ENCODE measurements at regions not wholly inside any gene's neighbourhood (a gene's known extent, or its start where the extent isn't known, plus 50 kb on each side); places are given as distances from the start of the nearest gene placed in this dataset.

DNA sequence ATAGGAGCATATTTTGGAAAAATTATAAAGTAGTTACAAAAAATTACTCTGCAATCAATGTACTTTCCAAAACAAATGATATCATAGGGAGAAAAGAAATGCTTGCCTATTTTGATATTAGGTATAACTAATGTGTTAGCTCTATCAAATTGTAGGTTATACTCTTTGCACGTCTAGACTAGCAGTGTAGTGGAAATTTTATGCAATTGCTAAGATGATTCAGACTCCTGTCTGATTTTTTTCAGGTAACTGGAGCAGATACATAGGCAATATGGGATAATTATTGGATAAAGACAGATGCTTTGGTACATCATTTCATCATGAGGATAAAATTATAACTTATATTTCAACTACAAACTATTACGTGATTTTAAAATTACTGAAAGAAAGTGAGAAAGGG, 918.3 kb downstream of the EPHA4 start:
- Histone ChIP-seq H3K4me2 (ENCODE audit: low read depth, low read length) (no peak overlapping the region), H3K9ac (ENCODE audit: insufficient read depth, low read depth, low read length) (no peak overlapping the region), H3K9me3 (ENCODE audit: low read length) (no peaks in the 10 kb centered on the region), H3K36me3 (replicated peaks in 1 of 2; ENCODE audit: control insufficient read depth in 1 of 2, insufficient read depth in 2 of 2, low read length in 2 of 2) (no peaks in the 10 kb centered on the region), H4K20me1 (ENCODE audit: insufficient read depth, low read length) (no peaks in the 10 kb centered on the region), H3K79me2 (ENCODE audit: insufficient read depth, low read length) (no peaks in the 10 kb centered on the region), H3K27ac (ENCODE audit: extremely low read length, insufficient read depth, low read length) (no peak overlapping the region), H3K27me3 (ENCODE audit: control insufficient read depth in 1 of 2, insufficient read depth in 2 of 2, low read length in 2 of 2) (no peaks in the 10 kb centered on the region), H2AFZ (ENCODE audit: low read length) (no peak overlapping the region), H3K4me3 (replicated peaks in 1 of 3; ENCODE audit: insufficient read depth in 1 of 3, low read depth in 2 of 3, low read length in 3 of 3) (no peak overlapping the region), H3K4me1 (ENCODE audit: insufficient read depth, low read length) (no peaks in the 10 kb centered on the region)
- POLR2A ChIA-PET = no interaction called here
- CTCF ChIA-PET (ENCODE audit: low intra/inter-chr PET ratio, low total read pairs) = no interaction called here
- no peak for DNase-seq (ENCODE audit: low spot score)
- BruUV-seq (replicated peaks) = no TSS peak
- 2% methylated on average over 2 of the region's 2 CpGs for WGBS (ENCODE audit: low lambda C conversion rate)
- in situ Hi-C loops (cut with HindIII; ENCODE audit: extremely low pct_ligation_motif_present, low pct_unique_long_range_greater_than_20kb) = no loop called here
- FAIRE-seq = no peak
- intact Hi-C loops (cut with micrococcal nuclease; ENCODE audit: unreplicated experiment) = no loop called here
- TF ChIP-seq SSRP1 (CRISPR knock-in tag; IDR thresholded peaks at IDR 0.05) (no peak), SOX6 (IDR thresholded peaks at IDR 0.05) (no peak), SOX6 (CRISPR knock-in tag; IDR thresholded peaks at IDR 0.05) (no peak), RAD51 (IDR thresholded peaks at IDR 0.05; ENCODE audit: borderline replicate concordance) (no peak), ZFP90 (CRISPR knock-in tag; IDR thresholded peaks at IDR 0.05; ENCODE audit: borderline replicate concordance) (no peak), ZBTB7A (CRISPR knock-in tag; IDR thresholded peaks at IDR 0.05) (no peak), SNRNP70 (IDR thresholded peaks at IDR 0.05; ENCODE audit: low read depth, low read length) (no peak), KDM5B (CRISPR knock-in tag; IDR thresholded peaks at IDR 0.05; ENCODE audit: borderline replicate concordance) (no peak), ZBTB37 (CRISPR knock-in tag; IDR thresholded peaks at IDR 0.05) (no peak), IKZF1 (IDR thresholded peaks at IDR 0.05) (no peak), MYPOP (CRISPR knock-in tag; IDR thresholded peaks at IDR 0.05) (no peak), TCF7 (IDR thresholded peaks at IDR 0.05; ENCODE audit: low read depth) (no peak), ZEB1 (IDR thresholded peaks at IDR 0.05; ENCODE audit: insufficient replicate concordance, low read depth) (no peak), TAF1 (CRISPR knock-in tag; IDR thresholded peaks at IDR 0.05) (no peak), ZNF615 (CRISPR knock-in tag; IDR thresholded peaks at IDR 0.05; ENCODE audit: borderline replicate concordance) (no peak), HNRNPL (IDR thresholded peaks at IDR 0.05; ENCODE audit: low read depth, low read length) (no peak)
- TF ChIP-seq, protein P1, sequence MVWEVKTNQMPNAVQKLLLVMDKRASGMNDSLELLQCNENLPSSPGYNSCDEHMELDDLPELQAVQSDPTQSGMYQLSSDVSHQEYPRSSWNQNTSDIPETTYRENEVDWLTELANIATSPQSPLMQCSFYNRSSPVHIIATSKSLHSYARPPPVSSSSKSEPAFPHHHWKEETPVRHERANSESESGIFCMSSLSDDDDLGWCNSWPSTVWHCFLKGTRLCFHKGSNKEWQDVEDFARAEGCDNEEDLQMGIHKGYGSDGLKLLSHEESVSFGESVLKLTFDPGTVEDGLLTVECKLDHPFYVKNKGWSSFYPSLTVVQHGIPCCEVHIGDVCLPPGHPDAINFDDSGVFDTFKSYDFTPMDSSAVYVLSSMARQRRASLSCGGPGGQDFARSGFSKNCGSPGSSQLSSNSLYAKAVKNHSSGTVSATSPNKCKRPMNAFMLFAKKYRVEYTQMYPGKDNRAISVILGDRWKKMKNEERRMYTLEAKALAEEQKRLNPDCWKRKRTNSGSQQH (CRISPR knock-in tag; IDR thresholded peaks at IDR 0.05; ENCODE audit: low read depth) = no peak
- TF ChIP-seq, protein P2, sequence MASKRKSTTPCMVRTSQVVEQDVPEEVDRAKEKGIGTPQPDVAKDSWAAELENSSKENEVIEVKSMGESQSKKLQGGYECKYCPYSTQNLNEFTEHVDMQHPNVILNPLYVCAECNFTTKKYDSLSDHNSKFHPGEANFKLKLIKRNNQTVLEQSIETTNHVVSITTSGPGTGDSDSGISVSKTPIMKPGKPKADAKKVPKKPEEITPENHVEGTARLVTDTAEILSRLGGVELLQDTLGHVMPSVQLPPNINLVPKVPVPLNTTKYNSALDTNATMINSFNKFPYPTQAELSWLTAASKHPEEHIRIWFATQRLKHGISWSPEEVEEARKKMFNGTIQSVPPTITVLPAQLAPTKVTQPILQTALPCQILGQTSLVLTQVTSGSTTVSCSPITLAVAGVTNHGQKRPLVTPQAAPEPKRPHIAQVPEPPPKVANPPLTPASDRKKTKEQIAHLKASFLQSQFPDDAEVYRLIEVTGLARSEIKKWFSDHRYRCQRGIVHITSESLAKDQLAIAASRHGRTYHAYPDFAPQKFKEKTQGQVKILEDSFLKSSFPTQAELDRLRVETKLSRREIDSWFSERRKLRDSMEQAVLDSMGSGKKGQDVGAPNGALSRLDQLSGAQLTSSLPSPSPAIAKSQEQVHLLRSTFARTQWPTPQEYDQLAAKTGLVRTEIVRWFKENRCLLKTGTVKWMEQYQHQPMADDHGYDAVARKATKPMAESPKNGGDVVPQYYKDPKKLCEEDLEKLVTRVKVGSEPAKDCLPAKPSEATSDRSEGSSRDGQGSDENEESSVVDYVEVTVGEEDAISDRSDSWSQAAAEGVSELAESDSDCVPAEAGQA (IDR thresholded peaks at IDR 0.05; ENCODE audit: low read depth) = no peak
- TF ChIP-seq, protein P2 (CRISPR knock-in tag; IDR thresholded peaks at IDR 0.05; ENCODE audit: borderline replicate concordance) = no peak
- ATAC-seq = no peak
